ENCODE measurements at regions not wholly inside any gene's neighbourhood (a gene's known extent, or its start where the extent isn't known, plus 50 kb on each side); places are given as distances from the start of the nearest gene placed in this dataset.

GRCh38 chr6:10048370-10049297 lies 366.2 kb downstream of the TFAP2A start:
- TF ChIP-seq USF1 (IDR thresholded peaks at IDR 0.05) = no peak
- no peak for TF ChIP-seq EGR1 (IDR thresholded peaks at IDR 0.05)
- TF ChIP-seq RAD21 (IDR thresholded peaks at IDR 0.05; ENCODE audit: low read depth) = no peak
- no peak for TF ChIP-seq TCF12 (IDR thresholded peaks at IDR 0.05; ENCODE audit: low read depth)
- no peak for TF ChIP-seq CREB1 (IDR thresholded peaks at IDR 0.05; ENCODE audit: low read depth)
- no peak for TF ChIP-seq EP300 (IDR thresholded peaks at IDR 0.05; ENCODE audit: borderline replicate concordance)
- TF ChIP-seq YY1 (IDR thresholded peaks at IDR 0.05; ENCODE audit: low read depth) = no peak
- TF ChIP-seq TEAD4 (IDR thresholded peaks at IDR 0.05) = no peak
- no peak for TF ChIP-seq CEBPB (IDR thresholded peaks at IDR 0.05)
- no peak for TF ChIP-seq TAF1 (IDR thresholded peaks at IDR 0.05; ENCODE audit: low read depth)
- no peak for TF ChIP-seq FOXM1 (IDR thresholded peaks at IDR 0.05; ENCODE audit: borderline replicate concordance, low read depth)
- TF ChIP-seq REST (IDR thresholded peaks at IDR 0.05; ENCODE audit: low read depth) = no peak
- no peak for TF ChIP-seq MAX (IDR thresholded peaks at IDR 0.05)
- no peak for TF ChIP-seq ZBTB7A (IDR thresholded peaks at IDR 0.05; ENCODE audit: low read depth)
- TF ChIP-seq NFIC (IDR thresholded peaks at IDR 0.05) = no peak

GRCh38 chr6:10042280-10042679 lies 372.6 kb downstream of the TFAP2A start:
- TF ChIP-seq FOXM1 (IDR thresholded peaks at IDR 0.05; ENCODE audit: borderline replicate concordance, low read depth) (no peak), TCF12 (IDR thresholded peaks at IDR 0.05; ENCODE audit: low read depth) (no peak), TAF1 (IDR thresholded peaks at IDR 0.05; ENCODE audit: low read depth) (no peak), NFIC (IDR thresholded peaks at IDR 0.05) (no peak)

GRCh38 chr6:10033223-10033829 lies 381.5 kb downstream of the TFAP2A start:
- TF ChIP-seq RAD21 (IDR thresholded peaks at IDR 0.05; ENCODE audit: low read depth) (no peak), CREB1 (IDR thresholded peaks at IDR 0.05; ENCODE audit: low read depth) (no peak), CEBPB (IDR thresholded peaks at IDR 0.05) (no peak)

GRCh38 chr6:10031617-10032016 lies 383.3 kb downstream of the TFAP2A start:
- TF ChIP-seq TEAD4 (IDR thresholded peaks at IDR 0.05) = no peak
- TF ChIP-seq NFIC (IDR thresholded peaks at IDR 0.05) = no peak
- TF ChIP-seq ZBTB7A (IDR thresholded peaks at IDR 0.05; ENCODE audit: low read depth) = no peak
- no peak for TF ChIP-seq EGR1 (IDR thresholded peaks at IDR 0.05)
- no peak for TF ChIP-seq EP300 (IDR thresholded peaks at IDR 0.05; ENCODE audit: borderline replicate concordance)
- no peak for TF ChIP-seq TCF12 (IDR thresholded peaks at IDR 0.05; ENCODE audit: low read depth)
- no peak for TF ChIP-seq CREB1 (IDR thresholded peaks at IDR 0.05; ENCODE audit: low read depth)
- no peak for TF ChIP-seq USF1 (IDR thresholded peaks at IDR 0.05)
- no peak for TF ChIP-seq TAF1 (IDR thresholded peaks at IDR 0.05; ENCODE audit: low read depth)
- TF ChIP-seq RAD21 (IDR thresholded peaks at IDR 0.05; ENCODE audit: low read depth) = no peak
- TF ChIP-seq MAX (IDR thresholded peaks at IDR 0.05) = no peak
- no peak for TF ChIP-seq CEBPB (IDR thresholded peaks at IDR 0.05)
- no peak for TF ChIP-seq YY1 (IDR thresholded peaks at IDR 0.05; ENCODE audit: low read depth)
- no peak for TF ChIP-seq REST (IDR thresholded peaks at IDR 0.05; ENCODE audit: low read depth)
- TF ChIP-seq FOXM1 (IDR thresholded peaks at IDR 0.05; ENCODE audit: borderline replicate concordance, low read depth) = no peak

- TF ChIP-seq RAD21 (IDR thresholded peaks at IDR 0.05; ENCODE audit: low read depth) = peak; percentile 43
- no peak for TF ChIP-seq YY1 (IDR thresholded peaks at IDR 0.05; ENCODE audit: low read depth)
These were observed 383.8 kb downstream of the TFAP2A start for GRCh38 chr6:10030942-10031537.

Data from Ishikawa (cell line).